Activated CD4-positive, alpha-beta memory T cell treated with anti-CD3 and anti-CD28 coated beads, Interleukin-2, amount 10 ng/mL, durations not matched to agents 7 days and 5 days (primary cell): ENCODE measurements at regions not wholly inside any gene's neighbourhood (a gene's known extent, or its start where the extent isn't known, plus 50 kb on each side); places are given as distances from the start of the nearest gene placed in this dataset.

Experiments
- CTCF ChIA-PET: fragments of 350-600 bp; sonication (Branson Sonifier 250); formaldehyde crosslinking; loops from one replicate; lab custom pipeline; 2021; ENCODE audit warnings: antibody characterized with exemption, inconsistent platforms; lab: Charles Lee
- POLR2A ChIA-PET: fragments of 350-600 bp; sonication (Branson Sonifier 250); formaldehyde crosslinking; loops from one replicate; lab custom pipeline; 2021; ENCODE audit warnings: antibody characterized with exemption; lab: Charles Lee
- DNase-seq: peaks from one replicate; pipeline ENCODE4 v3.0.0-alpha.2; 2020
- H3K27ac Mint-ChIP-seq: one replicate; pipeline ENCODE4 v1.8.0; 2021; ENCODE audit warnings: mild to moderate bottlenecking, mixed read lengths
- H3K27me3 Mint-ChIP-seq: one replicate; pipeline ENCODE4 v1.8.0; 2021; ENCODE audit warnings: mixed read lengths
- H3K36me3 Mint-ChIP-seq: one replicate; pipeline ENCODE4 v1.8.0; 2021; ENCODE audit warnings: low read depth, mixed read lengths
- H3K4me1 Mint-ChIP-seq: one replicate; pipeline ENCODE4 v1.8.0; 2021; ENCODE audit warnings: mixed read lengths
- H3K4me3 Mint-ChIP-seq: one replicate; pipeline ENCODE4 v1.8.0; 2021; ENCODE audit warnings: mild to moderate bottlenecking, mixed read lengths
- H3K9me3 Mint-ChIP-seq: one replicate; pipeline ENCODE4 v1.8.0; 2021; ENCODE audit warnings: mixed read lengths

- no peak overlapping the region for H3K4me3 Mint-ChIP-seq
Observed at GRCh38 chr2:193315428-193316091, 1120.8 kb upstream of the TMEFF2 start.

DNA sequence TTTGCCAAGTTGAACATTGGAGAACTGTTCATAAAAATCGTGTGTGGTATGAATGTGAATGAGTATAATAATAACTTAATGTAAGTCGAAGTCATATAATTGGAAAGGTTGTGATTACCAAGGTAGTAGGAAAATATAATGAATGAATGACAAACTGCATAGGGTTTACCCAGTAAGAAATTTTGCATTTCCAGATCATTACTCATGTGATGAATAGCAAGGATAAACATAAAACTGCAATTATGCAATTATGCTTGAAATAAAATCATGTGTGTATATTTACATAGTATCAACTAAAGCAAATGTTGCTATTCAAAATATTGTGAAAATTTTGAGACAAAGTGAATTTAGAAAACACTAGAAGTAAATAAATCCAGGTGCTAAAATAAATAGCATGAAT, 1108.7 kb upstream of the TMEFF2 start:
- Mint-ChIP-seq H3K36me3 (no peaks in the 10 kb centered on the region), H3K4me3 (no peak overlapping the region), H3K27me3 (no peaks in the 10 kb centered on the region), H3K9me3 (no peaks in the 10 kb centered on the region), H3K27ac (no peak overlapping the region), H3K4me1 (no peaks in the 10 kb centered on the region)
- DNase-seq: no peak
- POLR2A ChIA-PET: no interaction called here
- CTCF ChIA-PET: no interaction called here

More at GRCh38 chr2:193315428-193316091, 1120.8 kb upstream of the TMEFF2 start:
- H3K36me3 Mint-ChIP-seq: no peaks in the 10 kb centered on the region
- H3K4me1 Mint-ChIP-seq: no peaks in the 10 kb centered on the region
- H3K27ac Mint-ChIP-seq: no peak overlapping the region
- ChIA-PET POLR2A (no interaction called here), CTCF (no interaction called here)
- no peaks in the 10 kb centered on the region for H3K9me3 Mint-ChIP-seq
- H3K27me3 Mint-ChIP-seq: no peaks in the 10 kb centered on the region
- no peak for DNase-seq

- Mint-ChIP-seq H3K9me3 (no peaks in the 10 kb centered on the region), H3K27me3 (no peaks in the 10 kb centered on the region), H3K4me1 (no peaks in the 10 kb centered on the region), H3K4me3 (no peak overlapping the region), H3K36me3 (no peaks in the 10 kb centered on the region), H3K27ac (no peak overlapping the region)
- ChIA-PET POLR2A (no interaction called here), CTCF (no interaction called here)
- DNase-seq: no peak
Observed at GRCh38 chr2:193294371-193294770, 1099.6 kb upstream of the TMEFF2 start.

DNA sequence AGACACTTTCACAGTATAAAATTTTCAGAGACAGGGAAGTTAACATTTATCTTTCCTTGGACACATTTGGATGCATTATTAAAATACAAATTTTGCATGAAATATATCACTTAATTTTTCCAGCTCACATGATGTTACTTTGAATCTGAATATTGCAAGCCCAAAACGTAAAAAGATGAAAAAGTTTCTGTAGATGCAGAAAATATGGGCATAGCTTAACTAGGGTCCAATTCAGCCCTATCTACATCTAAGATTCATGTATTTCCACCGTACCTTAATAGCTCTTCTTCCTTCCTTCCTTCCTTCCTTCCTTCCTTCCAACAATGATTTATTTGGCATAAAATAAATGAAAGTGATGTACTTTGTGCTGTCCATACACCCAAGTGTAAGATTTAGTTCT, 1084.6 kb upstream of the TMEFF2 start:
- H3K27me3 Mint-ChIP-seq: no peaks in the 10 kb centered on the region
- no peak overlapping the region for H3K4me3 Mint-ChIP-seq
- H3K36me3 Mint-ChIP-seq: no peaks in the 10 kb centered on the region
- H3K27ac Mint-ChIP-seq: no peak overlapping the region
- no peak for DNase-seq
- ChIA-PET POLR2A (no interaction called here), CTCF (no interaction called here)
- H3K4me1 Mint-ChIP-seq: no peaks in the 10 kb centered on the region
- no peaks in the 10 kb centered on the region for H3K9me3 Mint-ChIP-seq

DNA sequence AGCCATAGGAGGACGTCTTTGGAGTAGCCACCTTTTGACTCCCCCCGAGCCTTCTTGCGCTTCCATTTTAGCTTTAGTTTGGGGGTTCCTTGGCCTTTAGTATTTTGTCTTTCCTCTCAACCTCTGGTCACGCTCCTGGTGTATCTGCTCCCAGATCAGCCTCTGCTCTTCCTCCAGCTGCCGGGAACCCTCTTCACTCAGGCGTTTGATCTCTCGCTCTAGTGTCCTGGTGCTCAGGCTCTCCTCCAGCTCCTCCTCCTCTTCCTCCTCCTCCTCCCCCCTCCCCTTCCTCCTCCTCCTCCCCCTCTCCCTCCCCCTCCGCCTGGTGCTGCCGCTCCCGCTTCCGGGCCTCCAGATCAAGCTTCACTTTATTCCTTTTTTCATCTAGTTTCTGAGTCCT, 1082.3 kb upstream of the TMEFF2 start:
- Mint-ChIP-seq H3K9me3 (no peaks in the 10 kb centered on the region), H3K27me3 (no peaks in the 10 kb centered on the region), H3K27ac (no peak overlapping the region), H3K4me1 (no peaks in the 10 kb centered on the region), H3K36me3 (no peaks in the 10 kb centered on the region), H3K4me3 (no peak overlapping the region)
- POLR2A ChIA-PET: no interaction called here
- CTCF ChIA-PET: no interaction called here
- DNase-seq: no peak

GRCh38 chr2:193276560-193276959, 1081.8 kb upstream of the TMEFF2 start:
- H3K27me3 Mint-ChIP-seq: no peaks in the 10 kb centered on the region
- H3K4me3 Mint-ChIP-seq: no peak overlapping the region
- no peaks in the 10 kb centered on the region for H3K9me3 Mint-ChIP-seq
- no peak for DNase-seq
- no peaks in the 10 kb centered on the region for H3K4me1 Mint-ChIP-seq
- ChIA-PET CTCF (no interaction called here), POLR2A (no interaction called here)
- H3K27ac Mint-ChIP-seq: no peak overlapping the region
- no peaks in the 10 kb centered on the region for H3K36me3 Mint-ChIP-seq

DNA sequence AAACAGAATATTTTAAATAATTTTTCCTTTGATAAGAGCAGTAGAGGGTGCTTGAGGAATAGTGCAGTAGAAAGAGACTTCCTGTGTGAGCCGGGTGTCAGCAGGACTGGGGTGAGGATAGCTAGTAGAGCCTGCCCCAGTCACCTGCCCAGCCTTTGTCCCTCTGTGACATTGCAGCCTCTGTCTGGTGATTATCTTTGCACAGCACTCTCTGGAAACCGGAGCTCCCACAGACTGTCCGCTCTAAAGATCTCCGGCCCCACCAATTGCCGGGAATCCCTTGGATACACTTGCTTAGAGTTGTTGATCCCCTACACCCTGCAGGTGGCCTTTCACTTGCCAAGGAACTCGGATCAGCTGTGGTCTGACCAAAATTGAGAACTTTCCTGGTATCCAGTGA, 1081.3 kb upstream of the TMEFF2 start:
- CTCF ChIA-PET: no interaction called here
- no peaks in the 10 kb centered on the region for H3K4me1 Mint-ChIP-seq
- POLR2A ChIA-PET: no interaction called here
- DNase-seq: no peak
- no peaks in the 10 kb centered on the region for H3K27me3 Mint-ChIP-seq
- H3K36me3 Mint-ChIP-seq: no peaks in the 10 kb centered on the region
- no peak overlapping the region for H3K27ac Mint-ChIP-seq
- H3K4me3 Mint-ChIP-seq: no peak overlapping the region
- H3K9me3 Mint-ChIP-seq: no peaks in the 10 kb centered on the region

DNA sequence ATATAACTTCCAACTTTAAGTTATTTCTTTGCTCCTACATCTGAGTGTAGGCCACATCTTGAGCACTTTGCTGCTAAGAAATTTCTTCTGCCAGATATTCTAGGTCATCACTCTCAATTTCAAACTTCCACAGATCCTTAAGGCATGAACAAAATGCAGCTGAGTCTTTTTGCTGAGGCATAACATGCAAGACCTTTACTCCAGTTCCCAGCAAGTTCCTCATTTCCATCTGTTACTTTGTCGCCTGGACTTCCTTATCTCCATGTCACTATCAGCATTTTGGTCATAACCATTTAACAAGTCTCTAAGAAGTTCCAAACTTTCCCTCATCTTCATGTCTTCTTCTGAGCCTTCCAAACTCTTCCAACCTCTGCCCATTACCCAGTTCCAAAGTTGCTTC, 1077.3 kb upstream of the TMEFF2 start:
- no peaks in the 10 kb centered on the region for H3K36me3 Mint-ChIP-seq
- no peaks in the 10 kb centered on the region for H3K4me1 Mint-ChIP-seq
- H3K27me3 Mint-ChIP-seq: no peaks in the 10 kb centered on the region
- H3K4me3 Mint-ChIP-seq: no peak overlapping the region
- ChIA-PET POLR2A (no interaction called here), CTCF (no interaction called here)
- H3K9me3 Mint-ChIP-seq: no peaks in the 10 kb centered on the region
- no peak overlapping the region for H3K27ac Mint-ChIP-seq
- no peak for DNase-seq

DNA sequence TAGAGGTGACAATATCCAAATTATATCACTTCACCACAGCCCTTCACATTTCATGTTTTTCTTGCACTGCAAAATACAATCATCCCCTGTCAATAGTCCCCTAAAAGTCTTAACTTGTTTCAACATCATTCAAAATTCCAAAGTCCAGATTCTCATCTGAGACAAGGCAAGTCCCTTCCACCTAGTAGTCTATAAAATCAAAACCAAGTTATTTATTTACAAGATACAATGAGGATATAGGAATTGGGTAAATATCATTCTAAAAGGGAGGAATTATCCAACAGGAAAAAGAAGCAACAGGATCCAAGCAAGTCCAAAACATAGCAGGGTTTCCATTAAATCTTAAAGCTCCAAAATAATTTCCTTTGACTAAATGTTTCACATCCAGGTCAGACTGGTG, 1076.1 kb upstream of the TMEFF2 start:
- POLR2A ChIA-PET: no interaction called here
- Mint-ChIP-seq H3K4me1 (no peaks in the 10 kb centered on the region), H3K4me3 (no peak overlapping the region), H3K36me3 (no peaks in the 10 kb centered on the region), H3K27ac (no peak overlapping the region), H3K9me3 (no peaks in the 10 kb centered on the region), H3K27me3 (no peaks in the 10 kb centered on the region)
- DNase-seq: no peak
- CTCF ChIA-PET: no interaction called here

DNA sequence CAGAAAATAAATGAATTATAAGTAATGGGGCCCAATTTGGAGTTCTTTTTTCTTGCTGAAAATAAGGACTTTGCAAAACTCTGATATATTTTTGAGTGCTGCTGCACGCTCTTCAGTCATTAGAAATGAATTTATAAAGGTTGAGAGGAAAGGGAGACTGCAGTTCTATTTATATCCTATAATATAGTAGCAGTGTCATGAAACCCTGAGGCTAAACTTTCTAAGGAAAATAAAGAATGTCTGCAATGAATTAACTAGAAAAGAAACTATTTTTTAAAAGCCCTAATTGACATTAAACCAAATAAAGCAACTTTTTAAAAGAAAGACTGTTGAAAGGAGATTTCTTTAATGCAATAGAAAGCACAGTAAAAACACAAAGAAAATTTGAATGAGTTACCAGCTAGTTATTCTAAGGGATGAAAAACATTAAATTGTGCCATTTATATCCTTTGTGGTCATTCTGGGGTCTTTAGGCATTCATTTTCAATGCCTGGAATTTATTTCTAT, 1072.8 kb upstream of the TMEFF2 start:
- H3K27me3 Mint-ChIP-seq: no peaks in the 10 kb centered on the region
- H3K4me3 Mint-ChIP-seq: no peak overlapping the region
- no peaks in the 10 kb centered on the region for H3K36me3 Mint-ChIP-seq
- no peaks in the 10 kb centered on the region for H3K9me3 Mint-ChIP-seq
- H3K4me1 Mint-ChIP-seq: no peaks in the 10 kb centered on the region
- POLR2A ChIA-PET: no interaction called here
- no peak for DNase-seq
- CTCF ChIA-PET: no interaction called here
- no peak overlapping the region for H3K27ac Mint-ChIP-seq

GRCh38 chr2:193253014-193253530, 1058.3 kb upstream of the TMEFF2 start:
- no peaks in the 10 kb centered on the region for H3K36me3 Mint-ChIP-seq
- H3K9me3 Mint-ChIP-seq: no peaks in the 10 kb centered on the region
- no peak for DNase-seq
- no peak overlapping the region for H3K27ac Mint-ChIP-seq
- H3K27me3 Mint-ChIP-seq: no peaks in the 10 kb centered on the region
- ChIA-PET POLR2A (no interaction called here), CTCF (no interaction called here)
- H3K4me1 Mint-ChIP-seq: no peaks in the 10 kb centered on the region
- H3K4me3 Mint-ChIP-seq: no peak overlapping the region

DNA sequence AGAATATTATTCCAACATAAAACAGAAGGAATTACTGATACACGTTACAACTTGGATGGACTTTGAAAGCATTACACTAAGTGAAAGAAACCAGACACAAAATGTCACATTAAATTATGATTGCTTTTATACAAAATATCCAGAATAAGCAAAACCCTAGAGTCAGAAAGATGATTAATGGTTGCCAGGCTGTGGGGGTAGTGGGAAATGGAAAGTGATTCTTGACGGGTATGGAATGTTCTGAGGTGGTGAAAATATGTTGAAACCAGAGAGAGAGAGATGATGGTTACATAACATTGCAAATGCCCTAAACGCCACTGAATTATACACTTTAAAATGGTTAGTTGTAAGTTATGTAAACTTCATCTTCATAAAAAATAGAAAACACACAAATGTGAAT, 1057.2 kb upstream of the TMEFF2 start:
- ChIA-PET CTCF (no interaction called here), POLR2A (no interaction called here)
- H3K27me3 Mint-ChIP-seq: no peaks in the 10 kb centered on the region

GRCh38 chr2:193250389-193250788, 1055.7 kb upstream of the TMEFF2 start:
- CTCF ChIA-PET: no interaction called here
- POLR2A ChIA-PET: no interaction called here
- H3K4me3 Mint-ChIP-seq: no peak overlapping the region

More for the DNA sequence above, 1057.2 kb upstream of the TMEFF2 start:
- no peaks in the 10 kb centered on the region for H3K4me1 Mint-ChIP-seq
- DNase-seq: no peak
- no peak overlapping the region for H3K27ac Mint-ChIP-seq
- no peaks in the 10 kb centered on the region for H3K36me3 Mint-ChIP-seq
- no peak overlapping the region for H3K4me3 Mint-ChIP-seq
- H3K9me3 Mint-ChIP-seq: no peaks in the 10 kb centered on the region

DNA sequence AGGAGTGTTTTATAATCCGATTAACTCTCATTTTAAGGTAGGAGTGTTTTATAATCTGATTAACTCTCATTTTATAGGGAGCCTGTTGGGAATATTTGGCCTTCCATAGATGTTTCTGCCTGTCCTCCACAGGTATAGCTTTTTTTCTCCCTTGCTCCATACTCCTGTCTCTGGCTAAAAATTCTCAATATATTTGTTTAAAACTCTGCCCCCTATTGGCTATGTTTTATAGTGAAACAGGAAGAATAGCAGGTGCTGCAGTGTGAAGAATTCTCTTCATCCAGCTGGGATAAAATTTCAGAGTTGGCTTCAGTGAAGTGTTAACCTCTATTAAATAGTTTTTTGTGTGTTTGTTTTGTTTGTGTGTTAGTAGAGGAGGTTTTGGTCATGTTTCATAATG, 1046.0 kb upstream of the TMEFF2 start:
- Mint-ChIP-seq H3K27me3 (no peaks in the 10 kb centered on the region), H3K9me3 (no peaks in the 10 kb centered on the region), H3K36me3 (no peaks in the 10 kb centered on the region), H3K27ac (no peak overlapping the region), H3K4me3 (no peak overlapping the region), H3K4me1 (no peaks in the 10 kb centered on the region)
- POLR2A ChIA-PET: no interaction called here
- CTCF ChIA-PET: no interaction called here
- no peak for DNase-seq

More at GRCh38 chr2:193250389-193250788, 1055.7 kb upstream of the TMEFF2 start:
- no peaks in the 10 kb centered on the region for H3K36me3 Mint-ChIP-seq
- H3K4me1 Mint-ChIP-seq: no peaks in the 10 kb centered on the region
- H3K9me3 Mint-ChIP-seq: no peaks in the 10 kb centered on the region
- DNase-seq: no peak
- no peak overlapping the region for H3K27ac Mint-ChIP-seq
- H3K27me3 Mint-ChIP-seq: no peaks in the 10 kb centered on the region
